ENCODE measurements at regions not wholly inside any gene's neighbourhood (a gene's known extent, or its start where the extent isn't known, plus 50 kb on each side); places are given as distances from the start of the nearest gene placed in this dataset.

DNA sequence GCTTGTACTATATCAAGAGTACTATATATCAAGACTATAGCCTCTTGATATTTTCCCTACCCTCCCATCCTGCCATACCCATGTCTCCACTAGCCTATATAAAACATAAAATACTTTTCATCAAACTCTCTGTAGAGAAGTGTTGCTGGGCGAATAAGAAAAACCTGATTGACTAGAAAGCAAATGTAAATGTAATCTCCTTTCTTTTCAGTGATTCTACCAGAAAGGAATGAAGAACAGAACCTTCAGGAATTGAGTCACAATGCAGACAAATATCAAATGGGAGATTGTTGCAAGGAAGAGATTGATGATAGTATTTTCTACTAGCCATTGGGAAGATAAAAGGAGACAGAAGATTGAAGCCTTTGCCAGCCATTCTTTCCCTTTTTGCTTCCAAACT, 89.2 kb downstream of the KCNRG start:
- TF ChIP-seq, protein P1, sequence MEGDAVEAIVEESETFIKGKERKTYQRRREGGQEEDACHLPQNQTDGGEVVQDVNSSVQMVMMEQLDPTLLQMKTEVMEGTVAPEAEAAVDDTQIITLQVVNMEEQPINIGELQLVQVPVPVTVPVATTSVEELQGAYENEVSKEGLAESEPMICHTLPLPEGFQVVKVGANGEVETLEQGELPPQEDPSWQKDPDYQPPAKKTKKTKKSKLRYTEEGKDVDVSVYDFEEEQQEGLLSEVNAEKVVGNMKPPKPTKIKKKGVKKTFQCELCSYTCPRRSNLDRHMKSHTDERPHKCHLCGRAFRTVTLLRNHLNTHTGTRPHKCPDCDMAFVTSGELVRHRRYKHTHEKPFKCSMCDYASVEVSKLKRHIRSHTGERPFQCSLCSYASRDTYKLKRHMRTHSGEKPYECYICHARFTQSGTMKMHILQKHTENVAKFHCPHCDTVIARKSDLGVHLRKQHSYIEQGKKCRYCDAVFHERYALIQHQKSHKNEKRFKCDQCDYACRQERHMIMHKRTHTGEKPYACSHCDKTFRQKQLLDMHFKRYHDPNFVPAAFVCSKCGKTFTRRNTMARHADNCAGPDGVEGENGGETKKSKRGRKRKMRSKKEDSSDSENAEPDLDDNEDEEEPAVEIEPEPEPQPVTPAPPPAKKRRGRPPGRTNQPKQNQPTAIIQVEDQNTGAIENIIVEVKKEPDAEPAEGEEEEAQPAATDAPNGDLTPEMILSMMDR (IDR thresholded peaks at IDR 0.05): no peak
- no peak for TF ChIP-seq ZFX (IDR thresholded peaks at IDR 0.05; ENCODE audit: borderline replicate concordance)
- 0 out of 2 replicates have a peak overlapping the region, but pooled peaks have one; percentile 6 for H3K27ac ChIP-seq

DNA sequence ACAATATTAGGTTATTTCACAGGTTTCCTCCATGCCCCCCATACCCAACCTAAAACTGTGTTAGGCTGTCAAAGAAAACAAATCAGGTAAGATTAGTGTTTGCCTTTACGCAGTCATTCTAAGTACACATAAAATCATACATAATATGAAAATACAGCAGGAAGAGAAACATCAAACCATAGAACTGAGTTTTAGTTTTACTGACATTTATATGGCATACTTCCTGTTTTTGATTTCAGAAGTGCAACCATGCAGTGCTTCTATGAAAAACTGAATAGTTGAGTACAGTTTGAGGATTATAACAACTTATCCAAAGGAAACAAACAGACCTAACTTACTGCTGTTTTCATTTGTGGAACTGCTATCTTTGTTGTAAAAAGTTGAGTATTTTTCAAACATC, 91.3 kb downstream of the KCNRG start:
- no peak for TF ChIP-seq ZFX (IDR thresholded peaks at IDR 0.05; ENCODE audit: borderline replicate concordance)
- TF ChIP-seq, protein P1 (IDR thresholded peaks at IDR 0.05): no peak
- H3K27ac ChIP-seq: no peak overlapping the region

DNA sequence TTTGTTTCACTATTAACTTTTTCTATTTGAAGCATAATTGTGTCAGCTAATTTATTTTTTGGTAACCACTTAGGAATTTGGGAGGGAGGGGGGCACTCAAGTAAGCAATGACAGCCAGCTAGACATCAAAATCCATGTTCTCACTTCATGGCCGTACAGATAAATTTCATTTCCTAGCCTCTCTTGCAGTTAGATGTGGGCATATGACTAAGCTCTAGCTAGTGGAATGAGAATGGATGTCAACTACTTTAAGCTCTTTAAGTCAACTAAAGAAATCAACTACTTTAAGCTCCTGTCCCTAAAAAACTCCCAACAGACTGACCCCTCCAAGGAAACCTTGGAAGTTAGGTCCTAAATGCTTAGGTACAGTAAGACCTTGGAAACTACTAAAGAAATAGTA, 92.0 kb downstream of the KCNRG start:
- TF ChIP-seq ZFX (IDR thresholded peaks at IDR 0.05; ENCODE audit: borderline replicate concordance): no peak
- TF ChIP-seq, protein P1 (IDR thresholded peaks at IDR 0.05): no peak
- H3K27ac ChIP-seq: no peak overlapping the region

DNA sequence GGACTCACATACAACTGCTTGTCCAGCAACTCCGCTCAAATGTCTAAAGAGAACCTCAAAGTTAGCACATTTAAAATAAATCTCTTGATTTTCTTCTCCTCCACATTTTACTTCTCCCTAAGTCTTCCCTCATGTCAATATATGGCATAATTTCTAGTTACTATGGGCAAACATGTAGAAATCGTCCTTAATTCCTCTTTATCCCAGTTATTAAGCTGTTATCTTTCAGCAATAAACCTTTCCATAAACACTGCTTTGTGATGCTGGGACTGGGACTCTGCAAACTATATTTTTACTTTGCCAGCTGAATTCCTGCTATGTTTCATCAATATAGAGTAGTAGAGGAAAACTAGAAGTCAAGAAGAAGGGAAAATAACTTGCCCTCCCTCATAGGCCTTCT, 99.7 kb downstream of the KCNRG start:
- TF ChIP-seq ZFX (IDR thresholded peaks at IDR 0.05; ENCODE audit: borderline replicate concordance): no peak
- TF ChIP-seq, protein P1 (IDR thresholded peaks at IDR 0.05): no peak
- H3K27ac ChIP-seq: no peak overlapping the region

DNA sequence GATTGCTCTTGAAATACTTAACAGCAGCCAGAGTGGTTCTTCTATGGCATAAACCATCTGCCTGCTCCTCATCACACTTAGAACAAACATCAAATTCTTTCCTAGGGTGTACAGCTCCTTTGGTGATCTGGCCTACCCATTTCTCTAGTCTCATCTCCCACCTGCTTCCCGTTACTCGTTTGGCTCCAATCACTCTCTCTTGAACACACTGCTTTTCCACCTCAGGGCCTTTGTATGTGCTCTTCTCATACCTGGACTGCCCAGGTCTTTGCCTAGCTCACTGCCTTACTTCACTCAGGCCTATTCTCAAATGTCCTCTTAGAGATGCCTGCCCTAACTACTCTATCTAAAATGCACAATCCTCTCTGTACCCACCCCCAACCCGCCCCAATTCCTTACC, 100.5 kb downstream of the KCNRG start:
- no peak overlapping the region for H3K27ac ChIP-seq
- no peak for TF ChIP-seq ZFX (IDR thresholded peaks at IDR 0.05; ENCODE audit: borderline replicate concordance)
- TF ChIP-seq, protein P1 (IDR thresholded peaks at IDR 0.05): no peak

DNA sequence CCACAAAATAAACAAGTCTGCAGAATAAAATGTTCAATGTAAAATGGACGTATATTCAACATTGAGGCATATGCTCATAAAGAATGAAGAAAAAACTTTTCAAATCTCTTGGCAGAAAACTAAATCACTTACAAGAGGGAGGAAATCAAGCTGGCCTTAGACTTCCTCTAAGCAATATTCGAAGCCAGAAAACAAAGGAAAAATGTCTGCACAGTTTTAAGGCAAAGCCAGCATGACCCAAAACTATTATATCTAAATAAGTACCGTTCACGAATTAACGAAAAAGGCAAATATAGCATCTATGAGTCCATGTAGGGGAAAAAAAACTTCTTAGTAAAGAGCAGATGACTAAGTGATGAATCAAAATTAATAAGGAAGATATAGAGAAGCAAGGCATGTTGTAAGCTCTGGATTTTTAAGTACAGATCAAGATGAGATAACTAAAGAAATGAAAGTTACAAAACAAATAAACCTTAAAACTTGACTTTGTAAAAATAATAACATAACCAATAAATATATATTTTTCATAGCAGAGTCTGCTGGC, 101.3 kb downstream of the KCNRG start:
- no peak overlapping the region for H3K27ac ChIP-seq
- no peak for TF ChIP-seq ZFX (IDR thresholded peaks at IDR 0.05; ENCODE audit: borderline replicate concordance)
- TF ChIP-seq, protein P1 (IDR thresholded peaks at IDR 0.05): no peak

DNA sequence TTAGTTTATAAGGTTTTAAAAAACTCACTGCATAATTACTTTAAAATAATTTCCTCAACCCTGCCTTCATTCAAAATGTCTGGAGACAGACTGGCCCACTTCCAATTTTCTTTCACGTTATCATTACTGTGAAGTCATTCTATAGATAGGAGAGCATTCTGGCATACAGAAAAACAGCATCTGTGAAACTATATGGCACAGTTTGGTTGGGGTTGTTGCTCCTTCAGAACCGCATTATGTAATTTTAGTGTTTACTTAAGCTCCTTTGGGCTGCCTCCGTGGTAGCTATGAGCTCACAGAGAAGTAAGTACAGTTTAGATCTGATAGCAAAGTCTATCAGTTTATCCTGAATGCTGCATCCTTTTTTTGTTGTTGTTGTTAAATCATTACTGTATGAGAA, 104.3 kb downstream of the KCNRG start:
- H3K27ac ChIP-seq: no peak overlapping the region
- TF ChIP-seq, protein P1 (IDR thresholded peaks at IDR 0.05): no peak
- no peak for TF ChIP-seq ZFX (IDR thresholded peaks at IDR 0.05; ENCODE audit: borderline replicate concordance)
